ENCODE measurements at regions not wholly inside any gene's neighbourhood (a gene's known extent, or its start where the extent isn't known, plus 50 kb on each side); places are given as distances from the start of the nearest gene placed in this dataset.

- Histone ChIP-seq H3K79me2 (replicated peaks; ENCODE audit: insufficient read depth) (no peaks in the 10 kb centered on the region), H2AFZ (no peak overlapping the region), H3K36me3 (ENCODE audit: insufficient read depth) (no peaks in the 10 kb centered on the region), H3K4me3 (no peak overlapping the region), H4K20me1 (replicated peaks; ENCODE audit: insufficient read depth) (no peaks in the 10 kb centered on the region), H3K27ac (ENCODE audit: low read depth) (no peak overlapping the region), H3K27me3 (ENCODE audit: insufficient read depth) (no peaks in the 10 kb centered on the region), H3K9me2 (ENCODE audit: insufficient read depth) (peaks cover 9% of the 10 kb centered on the region; the same call in 1 of the 2 replicates), H3F3A (replicated peaks; ENCODE audit: low read depth) (no peaks in the 10 kb centered on the region), H3K4me1 (ENCODE audit: insufficient read depth) (peaks cover 21% of the 10 kb centered on the region), H3K4me2 (no peak overlapping the region)
- Mint-ChIP-seq H3K9me3 (no peaks in the 10 kb centered on the region), H3K27ac (no peak overlapping the region), H3K4me1 (peaks cover 26% of the 10 kb centered on the region), H3K27me3 (ENCODE audit: insufficient read depth, low read depth, poor library complexity) (peaks cover 3% of the 10 kb centered on the region), H3K4me3 (no peak overlapping the region), H3K36me3 (ENCODE audit: low read depth) (no peaks in the 10 kb centered on the region)
- no peak for DNase-seq (ENCODE audit: low spot score)
- no peak for ATAC-seq
- no peak for TF ChIP-seq ZNF331 (CRISPR knock-in tag; IDR thresholded peaks at IDR 0.05; ENCODE audit: low read depth)
- TF ChIP-seq CTCF (conservative IDR thresholded peaks at IDR 0.05; ENCODE audit: low read depth in 2 of 2), result no peak
- no peak for TF ChIP-seq NANOG (IDR thresholded peaks at IDR 0.05; ENCODE audit: borderline replicate concordance)
- TF ChIP-seq STAT1 (IDR thresholded peaks at IDR 0.05; ENCODE audit: unreplicated experiment), result no peak
- no peak for TF ChIP-seq ETS1 (IDR thresholded peaks at IDR 0.05)
- TF ChIP-seq ZNF462 (CRISPR knock-in tag; IDR thresholded peaks at IDR 0.05), result no peak
- TF ChIP-seq REST (IDR thresholded peaks at IDR 0.05; ENCODE audit: unreplicated experiment), result no peak
- no peak for TF ChIP-seq EZH2 (IDR thresholded peaks at IDR 0.05; ENCODE audit: low read depth, unreplicated experiment)
- TF ChIP-seq CREB1 (CRISPR knock-in tag; IDR thresholded peaks at IDR 0.05; ENCODE audit: low read depth), result no peak
- no peak for TF ChIP-seq EZH2phosphoT487 (IDR thresholded peaks at IDR 0.05; ENCODE audit: unreplicated experiment)
- no peak for TF ChIP-seq POLR2AphosphoS5 (IDR thresholded peaks at IDR 0.05; ENCODE audit: low read depth)
- no peak for TF ChIP-seq JUNB (IDR thresholded peaks at IDR 0.05; ENCODE audit: unreplicated experiment)
- TF ChIP-seq ZNF114 (CRISPR knock-in tag; IDR thresholded peaks at IDR 0.05), result no peak
Observed at GRCh38 chr16:52308051-52308450, 238.9 kb downstream of the TOX3 start.
